ENCODE measurements at regions not wholly inside any gene's neighbourhood (a gene's known extent, or its start where the extent isn't known, plus 50 kb on each side); places are given as distances from the start of the nearest gene placed in this dataset.

- TF ChIP-seq CTCF (IDR thresholded peaks at IDR 0.05; ENCODE audit: extremely low read depth in 1 of 2, insufficient read depth in 1 of 2, low read depth in 1 of 2, low read length in 2 of 2) (no peak), POLR2A (IDR thresholded peaks at IDR 0.05; ENCODE audit: low read depth, low read length) (no peak), FOS (IDR thresholded peaks at IDR 0.05; ENCODE audit: borderline replicate concordance, insufficient read depth, low read length) (no peak), EZH2 (IDR thresholded peaks at IDR 0.05; ENCODE audit: borderline replicate concordance, low read depth, low read length, severe bottlenecking) (no peak), JUN (IDR thresholded peaks at IDR 0.05; ENCODE audit: borderline replicate concordance, insufficient read depth, insufficient read length, low read depth) (no peak), GATA2 (IDR thresholded peaks at IDR 0.05; ENCODE audit: insufficient read depth, insufficient read length, low read depth, low read length) (no peak), MAX (IDR thresholded peaks at IDR 0.05; ENCODE audit: insufficient read depth, insufficient read length) (no peak), MYC (IDR thresholded peaks at IDR 0.05; ENCODE audit: low read depth, low read length) (no peak)
Observed at GRCh38 chr9:29039258-29039657, 1466.0 kb upstream of the C9orf72 start.
